Stimulated activated naive CD4-positive, alpha-beta T cell treated with Interleukin-2 at 50 U/mL for 16 hours (primary cell): ENCODE measurements at regions not wholly inside any gene's neighbourhood (a gene's known extent, or its start where the extent isn't known, plus 50 kb on each side); places are given as distances from the start of the nearest gene placed in this dataset.
A peak's percentile ranks its signal among the peaks of the same experiment; 100 is the strongest.
"Not testable (repeated sequence)": the region's sequence is repeated elsewhere in the genome, so short reads cannot be mapped to it uniquely, and the experiment has no call there.

Source experiments
- DNase-seq: peaks from one replicate; lab custom pipeline; 2025; lab: John Stamatoyannopoulos, UW

GRCh38 chr14:21894003-21894897, 220.6 kb upstream of the OR4E1 start:
- DNase-seq = peak; percentile 24

GRCh38 chr14:21891921-21892320, 218.3 kb upstream of the OR4E1 start:
- DNase-seq = no peak

- no peak for DNase-seq
Measured at GRCh38 chr14:21884995-21885394, 211.4 kb upstream of the OR4E1 start.

GRCh38 chr14:21882226-21882625, 208.6 kb upstream of the OR4E1 start:
- DNase-seq = no peak

- no peak for DNase-seq
Measured at GRCh38 chr14:21880918-21881317, 207.3 kb upstream of the OR4E1 start.

GRCh38 chr14:21875791-21876190, 202.2 kb upstream of the OR4E1 start:
- no peak for DNase-seq

- DNase-seq = no peak
Measured at GRCh38 chr14:21874946-21875345, 201.3 kb upstream of the OR4E1 start.

- no peak for DNase-seq
Measured at GRCh38 chr14:21874167-21874566, 200.5 kb upstream of the OR4E1 start.

GRCh38 chr14:21868442-21869046, 194.9 kb upstream of the OR4E1 start:
- DNase-seq = peak; percentile 71

GRCh38 chr14:21867541-21867940, 193.9 kb upstream of the OR4E1 start:
- DNase-seq = no peak

- DNase-seq = no peak
Measured at GRCh38 chr14:21866479-21866878, 192.9 kb upstream of the OR4E1 start.

GRCh38 chr14:21863289-21863688, 189.7 kb upstream of the OR4E1 start:
- no peak for DNase-seq

- no peak for DNase-seq
Measured at GRCh38 chr14:21861153-21861552, 187.5 kb upstream of the OR4E1 start.

GRCh38 chr14:21860172-21860571, 186.6 kb upstream of the OR4E1 start:
- no peak for DNase-seq

- DNase-seq = no peak
Measured at GRCh38 chr14:21852775-21853174, 179.2 kb upstream of the OR4E1 start.

- peak; percentile 69 for DNase-seq
Measured at GRCh38 chr14:21852061-21852664, 178.5 kb upstream of the OR4E1 start.

- DNase-seq = not testable (repeated sequence)
Measured at GRCh38 chr14:21846902-21847301, 173.3 kb upstream of the OR4E1 start.

- DNase-seq = peak; percentile 60
Measured at GRCh38 chr14:21846227-21846885, 172.7 kb upstream of the OR4E1 start.

GRCh38 chr14:21840765-21841164, 167.1 kb upstream of the OR4E1 start:
- no peak for DNase-seq

GRCh38 chr14:21833836-21834235, 160.2 kb upstream of the OR4E1 start:
- no peak for DNase-seq

- DNase-seq = no peak
Measured at GRCh38 chr14:21825845-21826244, 152.2 kb upstream of the OR4E1 start.

- DNase-seq = peak; percentile 8
Measured at GRCh38 chr14:21825149-21825743, 151.6 kb upstream of the OR4E1 start.
